CD4-positive, alpha-beta T cell treated with Interleukin-4 for 4 hours (primary cell): ENCODE measurements at regions not wholly inside any gene's neighbourhood (a gene's known extent, or its start where the extent isn't known, plus 50 kb on each side); places are given as distances from the start of the nearest gene placed in this dataset.
A peak's percentile ranks its signal among the peaks of the same experiment; 100 is the strongest.
"Not testable (repeated sequence)": the region's sequence is repeated elsewhere in the genome, so short reads cannot be mapped to it uniquely, and the experiment has no call there.

Experiments used
- DNase-seq: peaks from one replicate; pipeline ENCODE4 v3.0.0-alpha.2; 2020

DNA sequence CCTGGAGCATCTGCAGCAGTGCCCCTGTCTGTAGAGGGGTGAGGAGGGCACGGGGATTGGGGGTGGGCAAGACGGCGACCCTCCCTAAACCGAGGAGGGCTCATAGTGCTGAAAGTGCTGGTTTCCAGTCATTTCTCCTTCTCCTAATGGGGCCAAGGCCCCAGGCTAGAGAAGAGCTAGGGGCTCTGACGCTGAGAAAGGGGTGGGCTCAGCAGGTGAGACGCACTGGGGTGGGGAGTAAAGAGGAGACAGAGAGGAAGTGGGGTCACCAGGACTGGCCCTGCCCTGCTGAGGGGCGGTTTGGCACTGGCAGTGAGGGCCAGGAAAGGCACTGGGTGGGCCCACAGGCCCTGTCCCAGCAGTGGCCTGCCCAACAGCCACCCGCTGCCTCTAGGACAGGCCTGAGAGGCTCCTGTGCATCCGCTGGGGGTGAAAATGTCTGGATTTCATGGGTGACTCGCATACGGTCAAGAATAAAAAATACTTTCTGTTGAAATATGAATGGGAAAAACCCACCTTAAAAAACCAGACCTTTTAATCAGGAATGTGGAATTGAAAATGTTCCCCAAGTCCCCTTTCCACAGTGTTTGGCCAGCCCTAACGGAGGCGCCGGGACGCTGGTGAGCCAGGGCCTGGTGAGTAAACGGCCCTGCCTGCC, 122.4 kb upstream of the SMURF2 start:
- no peak for DNase-seq

DNA sequence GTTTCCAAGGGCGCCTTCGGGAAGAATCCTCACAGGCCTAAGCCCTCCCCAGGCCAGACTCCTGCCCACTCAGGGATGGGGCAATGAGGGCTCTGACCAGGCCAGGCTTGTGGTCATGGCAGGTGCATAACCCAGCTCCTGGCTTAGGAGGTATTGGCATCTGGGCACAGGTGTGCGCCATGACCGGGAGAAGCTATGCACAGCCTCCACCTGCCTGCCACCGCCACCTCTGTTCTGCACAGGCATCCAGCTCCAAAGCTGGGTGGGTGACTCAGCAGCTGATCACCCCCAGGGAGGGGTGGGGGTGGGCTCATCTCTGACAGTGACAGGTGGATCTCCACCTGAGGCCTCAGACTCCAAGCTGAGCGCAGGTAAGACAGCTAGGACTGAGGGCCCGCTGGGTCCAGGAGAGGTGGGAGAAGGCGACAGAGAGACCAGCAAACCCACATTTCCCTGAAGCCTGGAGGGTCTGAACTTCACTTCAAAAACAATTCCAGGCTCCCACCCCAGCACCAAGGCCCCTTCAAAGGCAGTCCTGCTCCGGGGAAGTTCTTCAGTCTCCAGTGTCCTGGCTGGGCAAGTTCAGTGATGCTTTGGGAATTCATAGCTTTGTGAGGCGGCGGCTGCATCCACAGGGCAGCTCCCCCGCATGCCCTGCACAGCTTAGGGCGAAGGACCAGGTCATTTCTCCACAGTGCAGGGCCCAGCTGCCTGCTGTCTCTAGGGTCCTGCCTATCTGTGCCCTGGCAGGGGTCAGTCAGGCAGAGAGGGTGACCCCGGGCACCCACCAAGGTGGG, 121.6 kb upstream of the SMURF2 start:
- DNase-seq, result no peak

DNA sequence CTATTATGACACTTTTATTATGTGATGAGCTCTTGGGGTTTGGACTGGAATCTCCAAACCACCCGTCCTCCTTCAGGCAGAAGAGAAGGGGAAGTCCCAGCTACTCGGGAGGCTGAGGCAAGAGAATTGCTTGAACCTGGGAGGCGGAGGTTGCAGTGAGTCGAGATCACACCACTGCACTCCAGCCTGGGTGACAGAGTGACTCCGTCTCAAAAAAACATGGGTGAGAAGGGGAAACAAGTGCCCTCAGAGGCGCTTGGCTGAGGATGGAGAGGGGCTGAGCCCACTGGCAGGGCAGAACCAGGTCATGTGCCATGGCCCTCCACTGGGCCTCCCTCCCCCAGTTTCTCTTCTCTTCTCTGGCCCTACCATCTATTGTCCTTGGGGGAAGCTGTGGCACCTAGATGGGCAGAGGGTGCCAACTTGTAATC, 120.9 kb upstream of the SMURF2 start:
- DNase-seq, result no peak

DNA sequence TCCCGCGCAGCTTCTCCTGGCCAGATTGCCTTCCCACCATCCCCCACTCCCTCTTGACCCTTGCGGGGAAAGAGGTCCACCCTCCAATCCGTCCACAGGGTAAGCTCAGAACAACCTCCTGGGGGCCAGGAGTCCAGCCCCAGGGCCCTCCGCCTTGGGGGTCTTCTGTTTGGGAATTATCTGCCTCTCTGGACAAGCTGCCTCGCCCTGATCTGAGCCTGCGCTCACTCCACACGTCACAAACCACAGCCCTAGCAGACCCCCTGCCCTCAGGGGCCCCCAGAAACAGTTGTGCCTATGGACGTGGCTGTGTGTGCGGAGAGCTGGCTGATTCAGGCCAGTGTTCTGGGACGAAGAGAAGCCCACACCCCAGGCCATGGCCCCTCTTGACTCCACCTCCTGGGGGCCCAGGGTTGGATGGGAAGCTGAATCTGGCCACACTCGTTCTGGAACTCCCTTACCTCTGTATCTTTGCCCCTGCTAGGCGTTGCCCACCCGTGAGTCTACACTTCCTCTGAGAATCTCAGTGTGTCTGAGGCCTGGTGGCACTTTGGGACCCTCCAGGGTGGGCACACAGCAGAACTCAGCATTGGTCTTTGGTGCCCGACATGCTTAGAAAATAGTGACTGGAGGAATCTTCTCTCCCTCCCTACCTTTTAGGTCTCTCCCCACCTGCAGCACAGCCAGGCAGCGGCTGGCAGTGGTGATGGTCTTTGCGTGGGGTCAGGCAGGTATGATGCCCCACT, 119.9 kb upstream of the SMURF2 start:
- DNase-seq, result no peak

DNA sequence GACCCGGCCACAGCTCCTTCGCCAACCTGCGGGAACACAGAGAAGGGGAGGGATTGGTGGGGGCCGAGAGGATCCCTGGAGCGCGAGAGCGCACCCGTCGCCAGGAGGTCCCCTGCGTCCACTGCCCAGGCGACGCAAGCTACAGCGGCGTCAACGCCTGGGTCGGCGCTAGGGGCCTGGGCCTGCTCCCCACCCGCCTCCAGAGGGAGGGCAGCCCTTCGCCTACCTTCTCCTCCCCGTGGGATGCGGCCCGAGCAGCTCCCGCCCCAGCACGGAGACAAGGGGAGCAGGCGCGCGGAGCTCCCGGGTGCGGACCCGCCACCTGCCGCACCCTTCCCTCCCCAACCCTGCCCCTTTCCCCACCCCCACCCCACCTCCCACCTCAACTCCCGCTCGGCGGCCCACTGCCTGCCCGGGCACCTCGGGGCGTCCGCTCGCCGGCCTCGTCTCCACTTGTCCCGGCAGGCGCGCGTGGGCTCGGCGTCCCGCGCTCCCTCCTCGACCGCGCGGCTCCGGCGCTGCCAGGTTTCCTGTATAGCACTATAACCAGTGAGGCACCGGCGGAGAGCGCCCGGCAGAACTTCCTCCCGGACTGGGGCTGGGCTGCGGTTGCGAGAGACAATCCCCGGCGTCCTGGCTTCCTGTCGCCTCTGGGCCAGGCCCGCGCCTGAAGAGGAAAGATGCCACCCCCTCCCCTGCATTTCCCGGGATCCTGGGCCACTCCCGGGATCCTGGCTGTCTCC, 119.1 kb upstream of the SMURF2 start:
- peak; percentile 47 for DNase-seq

DNA sequence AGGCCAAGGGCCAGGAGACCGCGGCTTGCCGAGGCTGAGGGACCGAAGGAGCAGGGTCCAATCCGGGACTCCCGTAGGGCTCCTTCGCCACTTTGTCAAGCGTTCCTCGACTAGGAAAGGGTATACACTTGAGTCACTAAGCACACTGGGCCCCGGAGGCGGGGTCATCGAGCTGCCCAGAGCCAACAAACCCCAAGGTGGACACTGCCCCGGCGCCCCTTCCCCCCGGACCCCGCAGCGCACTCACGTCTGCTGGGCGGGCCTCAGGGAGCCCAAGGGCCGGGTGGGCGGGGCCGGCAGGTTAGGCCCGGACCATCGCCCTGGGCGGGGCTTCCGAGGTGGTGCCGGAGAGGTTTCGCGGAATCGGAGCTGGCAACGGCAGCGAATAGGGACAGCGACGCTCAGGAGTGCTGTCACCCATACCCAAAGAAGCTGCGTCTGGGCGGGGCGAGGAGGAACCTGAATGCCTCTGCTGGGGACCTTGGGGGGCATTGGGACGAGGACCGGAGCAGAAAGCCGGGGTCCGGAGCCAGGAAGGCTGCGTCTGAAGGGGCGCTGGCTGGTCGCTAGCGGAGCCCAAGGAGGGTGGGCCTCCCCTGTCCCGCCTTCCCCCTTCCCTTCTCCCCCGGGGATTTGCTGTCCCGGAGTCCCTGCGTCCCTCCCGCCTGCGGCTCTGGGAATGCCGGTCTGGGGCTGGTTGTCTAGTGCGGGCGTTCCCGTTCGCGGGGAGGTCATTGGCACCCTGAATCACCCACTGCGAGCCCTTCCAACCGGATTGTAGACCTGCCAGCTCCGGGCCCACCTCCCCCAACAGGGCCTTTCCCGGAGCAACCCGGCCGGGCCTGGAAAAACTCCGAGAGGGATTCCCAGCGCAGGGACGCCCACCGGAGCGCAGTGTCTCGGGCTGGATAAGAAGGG, 118.2 kb upstream of the SMURF2 start:
- peak; percentile 83 for DNase-seq

DNA sequence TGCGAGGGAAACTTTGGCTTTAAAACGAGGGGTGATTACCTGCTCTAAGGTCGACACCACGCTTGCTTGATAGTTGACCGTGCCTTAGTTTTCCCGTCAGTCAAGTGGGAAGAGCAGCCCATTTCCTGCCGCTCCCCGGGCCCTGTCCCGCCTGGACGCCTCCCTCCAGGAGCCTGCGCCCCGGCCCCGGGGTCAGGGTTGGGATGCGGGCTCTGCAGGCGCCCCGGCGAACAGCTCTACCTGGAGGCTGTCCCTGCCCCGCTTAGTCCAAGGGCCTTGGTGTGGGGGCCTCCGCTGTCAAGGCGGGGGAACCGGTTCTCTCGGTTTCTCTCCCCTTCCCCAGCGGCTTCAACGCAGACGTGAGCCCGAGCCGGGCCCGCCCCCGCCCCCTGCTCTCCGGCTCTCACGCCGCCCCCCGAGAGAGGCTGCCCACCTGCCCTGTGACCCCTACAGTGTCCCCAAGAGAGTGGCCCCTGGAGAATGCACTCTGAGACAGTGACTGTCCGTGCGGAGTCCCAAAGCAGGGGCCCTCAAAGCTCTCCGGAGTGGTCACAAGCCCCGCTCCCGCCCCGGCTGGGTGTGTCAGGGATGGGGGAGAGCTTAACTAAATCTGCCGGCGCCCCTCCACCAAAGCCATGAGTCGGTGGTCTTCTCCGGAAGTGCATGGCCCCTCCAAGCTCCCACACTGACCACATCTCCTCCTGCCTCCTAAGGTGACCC, 117.4 kb upstream of the SMURF2 start:
- DNase-seq, result no peak

DNA sequence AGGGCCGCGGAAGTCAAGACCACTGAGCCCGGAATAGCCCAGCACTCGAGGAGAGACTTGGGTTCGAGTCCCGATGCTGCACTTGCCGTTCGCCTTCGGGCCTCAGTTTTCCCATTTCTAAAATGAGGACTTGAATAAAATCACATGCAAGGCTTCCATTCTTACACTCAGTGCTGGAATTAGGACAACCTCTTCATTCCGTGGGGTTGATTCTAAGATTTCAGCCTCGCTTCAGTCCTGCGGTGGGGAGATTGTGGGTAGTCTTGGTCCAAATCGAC, 116.9 kb upstream of the SMURF2 start:
- not testable (repeated sequence) for DNase-seq

DNA sequence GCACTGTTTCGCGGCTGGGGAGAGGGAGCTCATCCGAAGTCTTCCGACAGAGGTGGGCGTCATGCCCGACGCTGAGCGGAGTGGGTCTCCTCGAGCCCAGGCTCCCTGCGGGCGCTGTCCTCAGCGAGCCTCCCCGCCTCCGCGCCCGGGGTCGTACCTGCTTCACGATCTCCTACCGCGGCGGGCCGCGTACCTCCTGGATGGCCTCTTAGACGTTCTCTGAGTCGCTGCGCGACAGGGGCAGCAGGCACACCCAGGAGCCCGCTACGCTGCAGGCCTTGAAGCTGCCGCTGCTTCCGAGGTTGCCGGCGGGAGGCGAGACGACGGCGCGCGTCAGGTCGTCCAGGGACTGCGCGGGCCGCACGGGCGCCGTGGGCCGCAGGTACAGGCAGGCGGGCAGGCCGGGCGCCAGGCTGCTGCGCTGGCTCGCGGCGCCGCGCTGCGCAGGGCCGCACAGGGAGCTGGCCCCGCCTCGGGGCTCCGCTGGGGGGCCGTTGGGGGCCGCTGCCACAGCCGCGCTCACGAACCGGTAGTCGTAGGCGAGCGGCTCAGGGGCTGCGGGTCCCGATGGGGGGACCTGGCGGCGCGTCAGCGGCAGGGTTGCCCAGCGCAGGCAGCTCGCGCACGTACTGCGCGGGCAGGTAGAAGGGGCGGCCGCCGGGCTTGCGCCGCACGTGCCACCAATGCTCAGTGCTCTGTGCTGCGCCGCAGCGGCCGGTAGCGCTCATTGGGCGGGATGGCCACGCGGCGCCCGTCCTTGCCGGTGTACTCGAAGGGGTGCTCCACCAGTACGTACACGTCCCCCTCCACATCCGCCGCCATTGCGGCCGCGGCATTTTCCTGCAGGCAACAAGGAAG, 116.4 kb upstream of the SMURF2 start:
- no peak for DNase-seq

DNA sequence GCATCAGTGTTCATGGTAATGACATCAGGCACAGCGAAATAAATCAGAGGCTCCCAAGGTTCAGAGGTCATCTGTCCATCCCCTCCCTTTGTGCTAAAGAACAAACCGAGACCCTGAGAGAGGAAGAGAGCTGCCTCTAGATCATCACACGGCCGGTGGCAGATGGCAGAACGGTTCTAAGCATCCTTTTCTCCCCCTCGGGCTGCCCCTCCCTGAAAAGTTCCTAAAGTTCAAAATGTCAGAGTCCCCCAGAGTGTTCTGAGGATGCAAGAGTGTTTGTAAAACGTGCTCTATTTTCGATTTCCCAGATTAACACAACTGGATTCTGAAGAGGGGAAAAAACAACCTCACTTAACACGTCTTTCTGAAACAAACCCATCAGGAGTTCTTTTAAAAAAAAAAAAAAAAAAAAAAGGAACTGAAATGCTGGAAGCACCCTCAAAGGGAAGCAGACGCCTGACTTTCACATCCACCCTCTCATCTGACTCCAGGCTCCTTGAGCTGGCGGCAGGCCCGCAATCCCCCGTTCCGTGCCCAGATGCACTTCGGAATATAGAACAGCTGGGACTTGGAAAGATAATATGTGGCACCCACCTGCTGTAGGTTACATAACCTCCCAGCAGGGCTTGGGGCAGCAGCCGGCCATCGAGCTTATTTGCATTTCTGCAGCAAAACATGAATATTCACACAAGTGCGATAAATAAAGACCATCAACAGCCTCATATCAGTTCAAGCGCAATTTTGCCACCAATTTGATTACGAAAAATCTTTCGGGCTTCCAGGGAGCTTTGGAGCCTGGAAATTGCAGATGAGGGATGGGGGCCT, 115.5 kb upstream of the SMURF2 start:
- DNase-seq, result no peak

DNA sequence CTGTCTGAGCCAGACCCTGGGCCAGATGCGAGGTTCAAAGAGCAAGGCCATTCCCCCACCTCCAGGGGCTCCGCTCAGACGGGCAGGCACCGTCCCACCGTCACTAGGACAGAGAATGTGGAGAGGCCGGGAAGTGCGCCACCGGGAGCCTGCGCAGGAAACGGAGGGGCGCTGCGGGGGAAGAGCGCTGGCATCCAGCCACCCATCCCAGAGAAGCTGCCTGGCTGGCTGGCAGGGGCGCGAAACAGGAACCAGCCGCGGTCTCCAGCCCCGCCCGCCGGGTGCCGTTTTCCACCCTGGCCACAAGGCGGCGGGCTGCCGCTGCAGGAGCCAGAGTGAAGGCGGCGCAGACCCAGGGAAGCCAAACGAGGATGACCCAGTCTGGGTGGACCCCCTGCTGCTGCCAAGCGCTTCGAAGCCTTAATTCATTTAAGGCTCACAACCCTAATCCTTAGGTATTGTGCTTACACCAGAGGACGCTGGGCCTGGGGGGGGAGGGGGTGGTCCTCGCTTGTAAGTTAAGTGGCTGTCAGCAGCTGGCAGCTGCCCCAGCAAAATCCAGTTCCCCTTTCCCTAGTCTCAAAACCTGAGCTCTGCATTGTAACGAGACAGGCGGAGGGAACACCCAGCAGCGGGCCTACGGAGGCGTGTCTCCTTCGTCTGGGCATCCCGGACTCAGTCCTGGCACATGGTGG, 114.8 kb upstream of the SMURF2 start:
- DNase-seq, result peak; percentile 63

DNA sequence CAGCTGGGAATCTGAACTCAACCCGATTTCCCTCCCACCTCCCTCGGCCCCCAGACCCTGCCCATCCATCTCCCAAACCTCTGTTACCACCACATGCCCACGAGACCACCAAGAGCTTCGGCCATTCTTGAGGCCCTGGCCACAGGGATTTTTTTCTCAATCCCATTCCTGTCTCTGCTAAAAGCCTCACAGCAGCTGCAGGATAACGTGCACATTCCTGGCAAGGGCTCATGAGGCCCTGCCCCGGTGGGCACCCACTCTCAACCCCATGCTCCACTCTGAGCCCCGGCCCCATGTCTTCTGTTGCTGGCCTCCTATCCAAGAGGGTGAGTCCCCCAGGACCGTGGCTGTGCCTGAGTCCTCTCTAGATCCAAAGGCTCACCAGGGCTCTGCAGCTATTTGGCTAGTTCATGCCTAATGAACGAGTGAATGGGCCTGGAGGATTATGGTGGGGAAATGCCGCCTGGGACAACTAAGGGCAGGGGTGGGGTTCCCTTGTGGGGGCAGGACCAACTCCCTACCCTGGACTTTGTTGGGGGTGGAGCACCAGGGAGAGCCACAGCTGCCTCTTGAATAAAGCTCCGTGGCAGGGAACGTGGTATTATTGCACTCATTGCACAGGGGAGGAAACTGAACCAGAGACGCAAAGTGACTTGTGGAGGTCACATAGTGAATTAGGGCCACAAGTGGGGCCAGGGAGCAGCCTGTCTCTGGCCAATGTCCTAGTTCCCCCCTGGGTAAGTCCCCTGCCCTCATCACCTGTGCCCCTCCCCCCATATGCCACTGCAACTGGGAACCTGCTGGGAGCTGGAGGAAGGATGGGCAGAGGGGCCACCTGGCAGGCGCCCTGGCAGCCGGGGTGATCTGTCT, 113.8 kb upstream of the SMURF2 start:
- no peak for DNase-seq

DNA sequence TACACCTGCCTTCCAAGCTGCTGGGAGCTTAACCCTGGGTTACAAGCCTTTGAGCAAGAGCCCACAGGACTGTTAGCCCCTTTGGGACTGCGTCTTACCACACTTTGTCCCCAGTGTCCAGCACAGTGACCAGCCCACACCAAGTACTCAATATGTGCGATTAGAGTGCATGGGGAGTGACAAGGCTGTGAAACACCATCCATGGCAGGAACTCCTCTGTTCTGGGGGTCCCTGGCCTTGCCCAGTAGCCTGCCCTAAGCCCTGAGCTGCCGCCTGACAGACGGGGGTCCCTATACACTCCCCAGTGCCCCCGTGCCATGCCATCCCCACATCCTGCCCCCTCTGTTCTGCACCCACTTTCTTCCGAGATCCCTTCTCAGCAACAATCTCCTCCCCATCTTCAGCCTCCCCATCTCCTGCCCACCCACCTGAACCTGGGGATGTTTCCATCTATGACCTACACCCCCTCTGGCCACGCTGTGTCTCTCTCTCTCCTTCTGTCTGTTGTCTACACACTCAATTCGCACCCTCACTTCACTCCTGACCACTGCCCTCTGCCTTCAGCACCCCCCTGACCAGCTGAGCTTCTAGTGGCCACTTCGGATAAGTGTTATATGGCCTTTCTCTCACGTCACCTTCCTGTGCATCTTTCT, 112.9 kb upstream of the SMURF2 start:
- no peak for DNase-seq

DNA sequence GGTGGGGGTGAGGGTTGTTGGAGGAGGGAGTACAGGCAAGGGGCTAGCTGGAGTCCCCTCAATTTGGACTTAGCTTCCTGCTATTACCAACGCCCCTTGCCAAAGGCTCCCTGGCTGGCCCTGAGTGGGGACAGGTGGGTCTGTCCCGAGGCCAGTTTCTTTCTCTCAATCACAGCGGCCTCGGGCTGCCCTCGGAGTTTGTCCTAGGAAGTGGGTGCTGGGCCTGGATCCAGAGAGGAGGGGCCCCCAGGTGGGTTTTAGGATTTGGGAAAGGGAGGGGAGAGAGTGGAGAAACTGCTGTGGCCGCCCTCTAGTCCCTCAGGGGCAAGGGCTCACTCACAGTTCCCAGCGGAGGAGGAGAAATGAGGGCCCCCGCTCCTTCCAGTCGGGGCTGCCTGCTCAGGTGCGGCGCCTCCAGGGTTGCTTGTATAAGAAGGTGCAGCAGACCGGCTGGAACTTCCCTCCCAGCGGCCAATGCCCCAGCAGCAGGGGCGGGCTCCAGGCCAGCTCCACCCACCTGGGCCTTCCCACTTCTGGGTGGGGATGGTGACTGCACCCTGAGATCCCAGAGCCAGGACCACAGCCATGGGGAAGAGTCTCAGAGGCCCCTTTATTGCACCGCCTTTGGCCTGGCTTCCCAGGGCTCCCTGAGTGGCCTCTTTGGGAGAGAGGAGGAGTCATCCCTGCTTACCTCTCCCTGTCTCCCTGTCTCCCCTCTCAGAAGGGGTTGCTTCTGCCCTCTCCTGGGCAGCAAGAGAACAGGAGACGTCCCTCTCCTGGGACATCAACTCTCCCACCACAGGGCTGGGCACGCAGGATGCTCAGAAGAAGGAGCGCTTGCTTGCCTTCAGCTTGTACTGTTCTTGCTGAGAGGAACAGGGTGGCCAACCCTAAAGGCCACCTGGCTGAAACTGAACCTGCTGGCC, 112.0 kb upstream of the SMURF2 start:
- DNase-seq, result no peak

DNA sequence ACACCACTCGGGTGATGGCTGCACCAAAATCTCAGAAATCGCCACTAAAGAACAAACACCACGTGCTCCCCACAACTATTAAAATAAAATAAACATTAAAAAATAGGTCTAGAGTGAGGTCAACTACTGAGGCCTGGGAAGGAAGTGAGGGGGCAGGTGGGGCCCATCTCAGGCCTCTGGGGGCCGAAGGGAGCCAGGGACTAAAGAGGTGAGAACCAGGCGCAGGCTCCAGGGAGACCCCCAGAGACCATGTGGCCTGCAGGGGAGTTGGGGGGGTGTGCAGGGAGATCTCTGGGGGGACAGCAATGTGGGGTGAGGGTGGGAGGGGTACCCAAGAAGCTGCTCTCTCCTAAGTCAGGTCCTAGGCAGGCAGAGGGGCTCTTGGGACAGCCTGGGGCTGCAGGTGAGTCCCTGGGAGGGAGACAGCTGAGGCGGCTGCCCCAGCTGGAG, 111.3 kb upstream of the SMURF2 start:
- DNase-seq, result no peak

DNA sequence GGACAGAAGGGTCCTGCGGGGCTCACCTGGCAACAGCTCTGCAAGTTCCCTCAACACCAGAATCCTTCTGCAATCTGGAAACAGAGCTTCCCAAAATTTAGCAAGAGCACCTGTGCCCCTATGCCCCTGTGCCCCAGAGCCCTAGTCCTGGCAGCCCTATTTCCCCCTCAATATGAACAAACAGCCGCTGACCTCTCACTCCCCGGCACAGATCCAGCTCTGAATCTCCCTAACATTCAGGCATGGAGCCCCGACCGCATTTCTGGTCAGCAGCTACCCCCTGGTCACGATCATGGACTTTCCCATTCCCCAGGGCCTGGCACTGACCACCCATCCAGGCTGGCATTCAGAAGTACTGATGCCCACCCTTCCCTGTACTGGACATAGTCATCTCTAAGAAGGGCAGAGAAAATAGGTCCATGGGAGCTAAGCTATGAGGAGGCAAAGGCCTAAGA, 110.8 kb upstream of the SMURF2 start:
- DNase-seq, result no peak
